H9 (cell line): ENCODE measurements at regions not wholly inside any gene's neighbourhood (a gene's known extent, or its start where the extent isn't known, plus 50 kb on each side); places are given as distances from the start of the nearest gene placed in this dataset.

Experiments
- DNase-seq: peaks from one replicate; pipeline ENCODE4 v3.0.0-alpha.2; 2017
- H2AFZ ChIP-seq: one replicate; pipeline ENCODE4 v1.6.1; 2013; ENCODE audit warnings: mild to moderate bottlenecking, low read length, control low read depth, moderate library complexity
- H2AK5ac ChIP-seq: 2 replicates; pipeline ENCODE4 v1.6.1; 2013; ENCODE audit warnings: low read length, control low read depth, mixed read lengths; ENCODE audit not compliant: insufficient read length
- H2BK120ac ChIP-seq: one replicate; pipeline ENCODE4 v1.6.1; 2013; ENCODE audit warnings: low read depth, mild to moderate bottlenecking, low read length, control low read depth, inconsistent platforms; ENCODE audit not compliant: poor library complexity, severe bottlenecking
- H2BK12ac ChIP-seq: 2 replicates; pipeline ENCODE4 v1.6.1; 2013; ENCODE audit warnings: low read length, control low read depth, mixed read lengths, low read depth; ENCODE audit not compliant: insufficient read length
- H2BK15ac ChIP-seq: 2 replicates; pipeline ENCODE4 v1.6.1; 2013; ENCODE audit warnings: low read depth, low read length, control low read depth
- H2BK20ac ChIP-seq: one replicate; pipeline ENCODE4 v1.6.1; 2013; ENCODE audit warnings: low read depth, mild to moderate bottlenecking, low read length, control low read depth, inconsistent platforms; ENCODE audit not compliant: poor library complexity, severe bottlenecking
- H2BK5ac ChIP-seq: 2 replicates; pipeline ENCODE4 v1.6.1; 2013; ENCODE audit warnings: low read length, control low read depth, mixed read lengths; ENCODE audit not compliant: insufficient read length
- H3K14ac ChIP-seq: 2 replicates; pipeline ENCODE4 v1.6.1; 2013; ENCODE audit warnings: low read length, control low read depth; ENCODE audit not compliant: insufficient read depth
- H3K18ac ChIP-seq: 2 replicates; pipeline ENCODE4 v1.6.1; 2013; ENCODE audit warnings: low read depth, mild to moderate bottlenecking, mixed read lengths, low read length, control low read depth; ENCODE audit not compliant: insufficient read length
- H3K23ac ChIP-seq: 2 replicates; pipeline ENCODE4 v1.6.1; 2013; ENCODE audit warnings: low read length, control low read depth, mixed read lengths, low read depth; ENCODE audit not compliant: insufficient read length
- H3K23me2 ChIP-seq: 2 replicates; pipeline ENCODE4 v1.6.1; 2013; ENCODE audit warnings: low read depth, mild to moderate bottlenecking, mixed read lengths, low read length, control low read depth; ENCODE audit not compliant: insufficient read length, poor library complexity, severe bottlenecking
- H3K27ac ChIP-seq: 2 replicates; pipeline ENCODE4 v1.5.1; 2013; ENCODE audit warnings: low read length, control low read depth, mixed read lengths, low read depth; ENCODE audit not compliant: insufficient read length
- H3K27me3 ChIP-seq: 2 replicates; pipeline ENCODE4 v1.6.1; 2013; ENCODE audit warnings: low read length, control low read depth, inconsistent platforms; ENCODE audit not compliant: insufficient read depth
- H3K4ac ChIP-seq: 2 replicates; pipeline ENCODE4 v1.6.1; 2013; ENCODE audit warnings: low read depth, mild to moderate bottlenecking, control low read depth, inconsistent platforms, low read length, moderate library complexity
- H3K4me1 ChIP-seq: 2 replicates; pipeline ENCODE4 v1.6.1; 2013; ENCODE audit warnings: low read length, control low read depth, inconsistent platforms; ENCODE audit not compliant: insufficient read depth
- H3K4me2 ChIP-seq: 2 replicates; pipeline ENCODE4 v1.6.1; 2013; ENCODE audit warnings: low read length, control low read depth, mixed read lengths; ENCODE audit not compliant: insufficient read length, insufficient read depth
- H3K56ac ChIP-seq: 2 replicates; pipeline ENCODE4 v1.6.1; 2013; ENCODE audit warnings: low read depth, mild to moderate bottlenecking, mixed read lengths, low read length, control low read depth; ENCODE audit not compliant: insufficient read length
- H3K79me1 ChIP-seq: 2 replicates; pipeline ENCODE4 v1.6.1; 2013; ENCODE audit warnings: low read depth, mild to moderate bottlenecking, moderate library complexity, low read length, control low read depth, inconsistent platforms; ENCODE audit not compliant: insufficient read depth, poor library complexity, severe bottlenecking
- H3K79me2 ChIP-seq: 2 replicates; pipeline ENCODE4 v1.6.1; 2013; ENCODE audit warnings: low read length, control low read depth, inconsistent platforms; ENCODE audit not compliant: insufficient read depth
- H3K9ac ChIP-seq: 2 replicates; pipeline ENCODE4 v1.6.1; 2013; ENCODE audit warnings: low read length, control low read depth, mixed read lengths; ENCODE audit not compliant: insufficient read length; ENCODE audit errors: extremely low read depth
- H3K9me3 ChIP-seq: one replicate; pipeline ENCODE4 v1.6.1; 2013; ENCODE audit warnings: low read depth, low read length, inconsistent platforms; ENCODE audit not compliant: control insufficient read depth
- H3T11ph ChIP-seq: one replicate; pipeline ENCODE4 v1.6.1; 2013; ENCODE audit warnings: mild to moderate bottlenecking, low read length, control low read depth, inconsistent platforms
- H4K20me1 ChIP-seq: one replicate; pipeline ENCODE4 v1.6.1; 2013; ENCODE audit not compliant: control insufficient read depth, insufficient read length, insufficient read depth
- H4K5ac ChIP-seq: 2 replicates; pipeline ENCODE4 v1.6.1; 2013; ENCODE audit warnings: low read depth, mild to moderate bottlenecking, mixed read lengths, low read length, control low read depth; ENCODE audit not compliant: insufficient read length
- H4K8ac ChIP-seq: replicated peaks from 2 replicates; pipeline ENCODE4 v1.6.1; 2013; ENCODE audit warnings: low read length, control low read depth, mixed read lengths, low read depth; ENCODE audit not compliant: insufficient read length
- H4K91ac ChIP-seq: 2 replicates; pipeline ENCODE4 v1.6.1; 2013; ENCODE audit warnings: low read depth, mild to moderate bottlenecking, moderate library complexity, mixed read lengths, low read length, control low read depth; ENCODE audit not compliant: insufficient read length
- H3K27ac Mint-ChIP-seq, 3 experiments: 2 replicates in 2 of 3; 3 replicates in 1 of 3; pipeline ENCODE4 v1.8.0; 2020 to 2021; ENCODE audit warnings: mixed read lengths in 3 of 3, mild to moderate bottlenecking in 1 of 3, moderate library complexity in 1 of 3
- H3K27me3 Mint-ChIP-seq: 2 replicates; pipeline ENCODE4 v1.8.0; 2021; ENCODE audit warnings: low read depth, mild to moderate bottlenecking, moderate library complexity, mixed read lengths
- H3K36me3 Mint-ChIP-seq, 3 experiments: 2 replicates in 2 of 3; 3 replicates in 1 of 3; pipeline ENCODE4 v1.8.0; 2020 to 2021; ENCODE audit warnings: low read depth in 3 of 3, mixed read lengths in 3 of 3; ENCODE audit not compliant: insufficient read depth in 1 of 3
- H3K4me1 Mint-ChIP-seq, 2 experiments: 2 replicates each; pipeline ENCODE4 v1.8.0; 2020; ENCODE audit warnings: mixed read lengths in 2 of 2
- H3K4me3 Mint-ChIP-seq, 2 experiments: 2 replicates in 1 of 2; 3 replicates in 1 of 2; pipeline ENCODE4 v1.8.0; 2020 to 2021; ENCODE audit warnings: mild to moderate bottlenecking in 2 of 2, mixed read lengths in 2 of 2, moderate library complexity in 1 of 2
- H3K9me3 Mint-ChIP-seq, 2 experiments: 2 replicates in 1 of 2; 3 replicates in 1 of 2; pipeline ENCODE4 v1.8.0; 2020; ENCODE audit warnings: mild to moderate bottlenecking in 2 of 2, mixed read lengths in 2 of 2, moderate library complexity in 1 of 2
- CTCF ChIP-seq: fragments of 200-600 bp; sonication (generic); conservative IDR thresholded peaks from 3 replicates; pipeline ENCODE4 v1.8.0; 2021; ENCODE audit warnings: antibody characterized with exemption, mild to moderate bottlenecking
- WGBS: extraction: QIAGEN DNeasy Blood & Tissue Kit; methylation state at CpG from one replicate; pipeline ENCODE4 v1.1.7; 2013; ENCODE audit warnings: missing lambda C conversion rate, low lambda C conversion rate, mixed read lengths; ENCODE audit not compliant: insufficient read length; ENCODE audit errors: extremely low coverage; 5-methylcytosine and 5-hydroxymethylcytosine counted together

GRCh38 chr1:87981386-87981785 is 652.7 kb downstream of the LMO4 start:
- H3K18ac ChIP-seq: no peak overlapping the region
- no peak overlapping the region for H3K4me2 ChIP-seq
- no peak overlapping the region for H3K4me3 Mint-ChIP-seq
- H2BK5ac ChIP-seq: no peak overlapping the region
- H2BK15ac ChIP-seq: no peak overlapping the region
- no peak overlapping the region for H2BK120ac ChIP-seq
- no peak for TF ChIP-seq CTCF
- no peak overlapping the region for H3K27ac ChIP-seq
- H4K20me1 ChIP-seq: no peaks in the 10 kb centered on the region
- no peak overlapping the region for H2BK20ac ChIP-seq
- no peak overlapping the region for H3K9ac ChIP-seq
- no peaks in the 10 kb centered on the region for H3K36me3 Mint-ChIP-seq
- H3K4me1 ChIP-seq: no peaks in the 10 kb centered on the region
- H3K56ac ChIP-seq: no peak overlapping the region
- H2AK5ac ChIP-seq: no peak overlapping the region
- no peak overlapping the region for H4K8ac ChIP-seq
- no peak overlapping the region for H3K27ac Mint-ChIP-seq
- no peaks in the 10 kb centered on the region for H3K23me2 ChIP-seq
- H3T11ph ChIP-seq: no peak overlapping the region
- peaks cover 3% of the 10 kb centered on the region; the same call in 1 of the 2 replicates for H3K27me3 Mint-ChIP-seq
- no peak overlapping the region for H3K14ac ChIP-seq
- no peak overlapping the region for H4K5ac ChIP-seq
- no CpG with 5 or more reads among the region's 2 CpGs for WGBS
- no peak overlapping the region for H3K23ac ChIP-seq
- H3K4me1 Mint-ChIP-seq: peaks cover 26 to 33% of the 10 kb centered on the region in 2 experiments
- H3K79me2 ChIP-seq: no peaks in the 10 kb centered on the region
- H3K79me1 ChIP-seq: no peaks in the 10 kb centered on the region
- H3K9me3 Mint-ChIP-seq: no peaks in the 10 kb centered on the region; a peak in 1 of 5 replicates
- H4K91ac ChIP-seq: no peak overlapping the region
- no peaks in the 10 kb centered on the region for H3K9me3 ChIP-seq
- no peak overlapping the region for H2BK12ac ChIP-seq
- no peak for DNase-seq
- no peak overlapping the region for H3K4ac ChIP-seq
- no peaks in the 10 kb centered on the region for H3K27me3 ChIP-seq
- H2AFZ ChIP-seq: no peak overlapping the region
